ENCODE measurements at regions not wholly inside any gene's neighbourhood (a gene's known extent, or its start where the extent isn't known, plus 50 kb on each side); places are given as distances from the start of the nearest gene placed in this dataset.

GRCh38 chr2:10183146-10183675 lies 60.7 kb downstream of the RRM2 start:
- ChIA-PET CTCF (interaction anchor here (0.7 kb wide), 1 partner anchor 9 kb away, joined by 5 read pairs; no protein-coding TSS in a partner anchor), POLR2A (no interaction called here)
- DNase-seq (ENCODE audit: extremely low spot score) = no peak
- TF ChIP-seq BHLHE40 (IDR thresholded peaks at IDR 0.05; ENCODE audit: borderline replicate concordance) (no peak), ELF4 (IDR thresholded peaks at IDR 0.05) (no peak), ZNF384 (IDR thresholded peaks at IDR 0.05) (no peak), TARDBP (IDR thresholded peaks at IDR 0.05) (no peak), FOXK2 (IDR thresholded peaks at IDR 0.05) (no peak), NFRKB (IDR thresholded peaks at IDR 0.05) (no peak), PKNOX1 (IDR thresholded peaks at IDR 0.05) (no peak), LEF1 (IDR thresholded peaks at IDR 0.05; ENCODE audit: borderline replicate concordance) (no peak), FOXM1 (IDR thresholded peaks at IDR 0.05; ENCODE audit: borderline replicate concordance) (no peak), SUZ12 (IDR thresholded peaks at IDR 0.05) (no peak), L3MBTL2 (conservative IDR thresholded peaks at IDR 0.05) (no peak), ARNT (IDR thresholded peaks at IDR 0.05) (no peak), CTBP1 (IDR thresholded peaks at IDR 0.05; ENCODE audit: borderline replicate concordance) (no peak), SP1 (IDR thresholded peaks at IDR 0.05) (no peak), FOXA1 (IDR thresholded peaks at IDR 0.05) (no peak), HDGF (IDR thresholded peaks at IDR 0.05; ENCODE audit: borderline replicate concordance) (no peak)

- no peak for DNase-seq (ENCODE audit: extremely low spot score)
- POLR2A ChIA-PET = no interaction called here
- TF ChIP-seq LEF1 (IDR thresholded peaks at IDR 0.05; ENCODE audit: borderline replicate concordance) (no peak), FOXM1 (IDR thresholded peaks at IDR 0.05; ENCODE audit: borderline replicate concordance) (no peak)
- CTCF ChIA-PET = no interaction called here
These were observed 61.9 kb downstream of the RRM2 start for GRCh38 chr2:10184421-10184820.

- CTCF ChIA-PET = no interaction called here
- no peak for DNase-seq (ENCODE audit: extremely low spot score)
- TF ChIP-seq FOXA1 (IDR thresholded peaks at IDR 0.05) (no peak), TARDBP (IDR thresholded peaks at IDR 0.05) (no peak), CTBP1 (IDR thresholded peaks at IDR 0.05; ENCODE audit: borderline replicate concordance) (no peak), HDGF (IDR thresholded peaks at IDR 0.05; ENCODE audit: borderline replicate concordance) (no peak), SUZ12 (IDR thresholded peaks at IDR 0.05) (no peak), BHLHE40 (IDR thresholded peaks at IDR 0.05; ENCODE audit: borderline replicate concordance) (no peak), FOXK2 (IDR thresholded peaks at IDR 0.05) (no peak), FOXM1 (IDR thresholded peaks at IDR 0.05; ENCODE audit: borderline replicate concordance) (no peak), NFRKB (IDR thresholded peaks at IDR 0.05) (no peak), ZNF384 (IDR thresholded peaks at IDR 0.05) (no peak), LEF1 (IDR thresholded peaks at IDR 0.05; ENCODE audit: borderline replicate concordance) (no peak), ARNT (IDR thresholded peaks at IDR 0.05) (no peak), ELF4 (IDR thresholded peaks at IDR 0.05) (no peak), L3MBTL2 (conservative IDR thresholded peaks at IDR 0.05) (no peak), SP1 (IDR thresholded peaks at IDR 0.05) (no peak)
- POLR2A ChIA-PET = no interaction called here
These were observed 62.5 kb downstream of the RRM2 start for GRCh38 chr2:10185046-10185445.

GRCh38 chr2:10185755-10186154 lies 63.2 kb downstream of the RRM2 start:
- ChIA-PET POLR2A (no interaction called here), CTCF (no interaction called here)
- TF ChIP-seq ZNF384 (IDR thresholded peaks at IDR 0.05) (no peak), PKNOX1 (IDR thresholded peaks at IDR 0.05) (no peak), ELF4 (IDR thresholded peaks at IDR 0.05) (no peak), HDGF (IDR thresholded peaks at IDR 0.05; ENCODE audit: borderline replicate concordance) (no peak), ARNT (IDR thresholded peaks at IDR 0.05) (no peak), FOXA1 (IDR thresholded peaks at IDR 0.05) (no peak), LEF1 (IDR thresholded peaks at IDR 0.05; ENCODE audit: borderline replicate concordance) (no peak), FOXM1 (IDR thresholded peaks at IDR 0.05; ENCODE audit: borderline replicate concordance) (no peak), TARDBP (IDR thresholded peaks at IDR 0.05) (no peak), BHLHE40 (IDR thresholded peaks at IDR 0.05; ENCODE audit: borderline replicate concordance) (no peak), L3MBTL2 (conservative IDR thresholded peaks at IDR 0.05) (no peak), SP1 (IDR thresholded peaks at IDR 0.05) (no peak), CTBP1 (IDR thresholded peaks at IDR 0.05; ENCODE audit: borderline replicate concordance) (no peak), FOXK2 (IDR thresholded peaks at IDR 0.05) (no peak), SUZ12 (IDR thresholded peaks at IDR 0.05) (no peak), NFRKB (IDR thresholded peaks at IDR 0.05) (no peak)
- no peak for DNase-seq (ENCODE audit: extremely low spot score)

DNA sequence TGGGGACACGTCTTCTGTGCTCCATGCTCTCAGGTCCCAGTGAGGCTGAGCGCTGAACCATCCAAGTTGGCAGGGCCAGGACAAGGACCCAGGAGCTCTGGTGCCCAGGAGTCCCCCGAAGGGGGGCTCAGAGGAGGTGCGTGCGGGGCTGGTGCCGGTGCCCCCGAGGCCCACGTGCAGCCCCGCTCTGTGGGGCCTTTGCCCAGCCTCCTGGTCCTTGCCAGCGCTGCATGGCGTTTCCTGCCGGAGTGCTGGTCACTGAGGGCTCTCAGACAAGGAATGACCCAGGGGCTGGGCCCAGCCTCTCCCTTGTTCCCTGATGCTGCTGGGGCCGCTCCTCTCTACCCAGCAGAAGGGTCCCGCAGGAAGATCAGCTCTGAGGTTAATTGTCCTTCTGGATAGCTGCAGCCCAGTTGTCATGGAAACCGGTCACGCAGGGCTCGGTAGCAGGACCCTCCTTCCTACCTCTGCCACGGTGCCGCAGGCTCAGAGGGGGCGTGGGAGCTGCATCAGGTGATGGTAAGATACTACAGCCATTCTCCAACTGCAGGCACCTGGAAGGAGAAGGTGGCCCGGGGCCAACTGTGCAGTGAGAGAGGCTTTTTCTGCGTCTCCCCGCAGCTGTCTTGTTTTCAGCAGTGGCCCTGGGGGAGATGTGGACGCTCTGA lies 64.5 kb downstream of the RRM2 start:
- CTCF ChIA-PET = no interaction called here
- TF ChIP-seq TARDBP (IDR thresholded peaks at IDR 0.05) (no peak), ELF4 (IDR thresholded peaks at IDR 0.05) (no peak), SUZ12 (IDR thresholded peaks at IDR 0.05) (no peak), ZNF384 (IDR thresholded peaks at IDR 0.05) (no peak), HDGF (IDR thresholded peaks at IDR 0.05; ENCODE audit: borderline replicate concordance) (no peak), SP1 (IDR thresholded peaks at IDR 0.05) (no peak), BHLHE40 (IDR thresholded peaks at IDR 0.05; ENCODE audit: borderline replicate concordance) (no peak), NFRKB (IDR thresholded peaks at IDR 0.05) (no peak), L3MBTL2 (conservative IDR thresholded peaks at IDR 0.05) (no peak), FOXK2 (IDR thresholded peaks at IDR 0.05) (no peak)
- DNase-seq (ENCODE audit: extremely low spot score) = no peak
- POLR2A ChIA-PET = no interaction called here

GRCh38 chr2:10187661-10188060 lies 65.1 kb downstream of the RRM2 start:
- ChIA-PET CTCF (no interaction called here), POLR2A (no interaction called here)
- no peak for TF ChIP-seq CTBP1 (IDR thresholded peaks at IDR 0.05; ENCODE audit: borderline replicate concordance)
- TF ChIP-seq ELF4 (IDR thresholded peaks at IDR 0.05) = no peak
- TF ChIP-seq NFRKB (IDR thresholded peaks at IDR 0.05) = no peak
- no peak for TF ChIP-seq FOXK2 (IDR thresholded peaks at IDR 0.05)
- no peak for TF ChIP-seq ZNF384 (IDR thresholded peaks at IDR 0.05)
- TF ChIP-seq PKNOX1 (IDR thresholded peaks at IDR 0.05) = no peak
- no peak for TF ChIP-seq LEF1 (IDR thresholded peaks at IDR 0.05; ENCODE audit: borderline replicate concordance)
- no peak for TF ChIP-seq BHLHE40 (IDR thresholded peaks at IDR 0.05; ENCODE audit: borderline replicate concordance)
- no peak for TF ChIP-seq L3MBTL2 (conservative IDR thresholded peaks at IDR 0.05)
- TF ChIP-seq HDGF (IDR thresholded peaks at IDR 0.05; ENCODE audit: borderline replicate concordance) = no peak
- no peak for DNase-seq (ENCODE audit: extremely low spot score)

Data from HEK293T (cell line).